RPMI8226 (cell line): ENCODE measurements at regions not wholly inside any gene's neighbourhood (a gene's known extent, or its start where the extent isn't known, plus 50 kb on each side); places are given as distances from the start of the nearest gene placed in this dataset.

Experiments used
- DNase-seq: peaks from one replicate; pipeline ENCODE4 v3.0.0-alpha.2; 2015

DNA sequence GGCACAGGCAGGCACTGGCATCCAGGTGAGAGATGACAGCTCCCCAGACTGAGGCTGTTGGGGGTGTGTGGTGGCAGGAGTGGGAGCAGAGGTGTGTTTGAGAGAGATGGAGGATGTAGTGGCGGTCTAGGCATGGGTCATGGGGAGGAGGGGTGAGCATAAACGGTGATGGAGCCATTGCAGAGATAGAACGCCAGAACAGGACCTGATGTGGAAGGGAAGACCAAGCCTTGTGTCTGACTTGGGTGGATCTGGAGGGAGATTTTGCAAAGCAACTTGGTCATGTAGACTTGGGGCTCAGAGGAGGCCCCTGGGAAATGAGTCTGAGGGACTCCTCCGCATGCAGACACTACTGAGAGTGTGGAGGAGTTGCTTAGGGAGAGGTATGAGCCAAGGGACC is 50.0 kb upstream of the CLDN5 start:
- no peak for DNase-seq

DNA sequence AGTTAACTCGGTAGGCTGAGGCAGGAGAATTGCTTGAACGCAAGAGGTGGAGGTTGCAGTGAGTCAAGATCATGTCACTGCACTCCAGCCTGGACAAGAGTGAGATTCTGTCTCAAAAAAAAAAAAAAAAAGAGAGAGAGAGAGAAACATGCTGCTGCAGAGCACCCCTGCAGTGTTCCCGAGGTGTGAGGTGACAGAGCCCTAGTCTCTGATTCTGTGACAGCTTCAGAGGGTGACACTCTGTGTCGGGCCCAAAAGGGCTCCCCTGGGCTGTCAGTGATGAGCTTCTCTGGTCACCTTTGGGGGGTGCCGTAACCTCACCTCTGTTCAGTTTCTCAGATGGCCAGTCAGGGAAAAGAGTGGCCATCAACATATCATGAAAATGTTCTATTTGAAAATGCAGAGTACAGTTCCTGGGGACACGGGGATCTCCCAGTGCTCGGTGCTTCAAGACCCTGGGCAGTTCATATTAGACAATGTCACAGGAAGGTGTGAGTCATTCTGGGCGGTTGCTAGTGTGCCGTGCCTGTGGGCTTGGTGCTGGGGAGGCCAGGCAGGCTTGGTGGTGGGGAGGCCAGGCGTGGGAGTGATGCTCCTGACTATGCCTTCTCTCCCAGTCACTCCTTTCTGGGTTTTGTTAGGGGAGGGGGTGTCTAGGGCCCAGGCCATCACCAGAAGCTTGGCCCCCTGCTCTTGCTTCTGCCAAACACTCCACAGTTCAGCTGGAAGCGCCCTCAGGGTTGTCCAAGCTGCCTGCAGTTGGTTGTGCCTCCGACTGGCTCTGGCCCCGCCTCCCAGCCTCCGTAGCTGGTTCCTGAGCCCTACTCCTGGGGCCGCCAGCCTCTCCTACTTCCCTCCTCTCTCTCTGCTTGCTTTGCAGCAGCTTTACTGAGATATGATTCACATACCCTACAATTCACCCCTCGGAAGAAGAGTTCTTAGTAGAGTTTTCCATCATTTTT is 52.5 kb upstream of the CLDN5 start:
- no peak for DNase-seq

DNA sequence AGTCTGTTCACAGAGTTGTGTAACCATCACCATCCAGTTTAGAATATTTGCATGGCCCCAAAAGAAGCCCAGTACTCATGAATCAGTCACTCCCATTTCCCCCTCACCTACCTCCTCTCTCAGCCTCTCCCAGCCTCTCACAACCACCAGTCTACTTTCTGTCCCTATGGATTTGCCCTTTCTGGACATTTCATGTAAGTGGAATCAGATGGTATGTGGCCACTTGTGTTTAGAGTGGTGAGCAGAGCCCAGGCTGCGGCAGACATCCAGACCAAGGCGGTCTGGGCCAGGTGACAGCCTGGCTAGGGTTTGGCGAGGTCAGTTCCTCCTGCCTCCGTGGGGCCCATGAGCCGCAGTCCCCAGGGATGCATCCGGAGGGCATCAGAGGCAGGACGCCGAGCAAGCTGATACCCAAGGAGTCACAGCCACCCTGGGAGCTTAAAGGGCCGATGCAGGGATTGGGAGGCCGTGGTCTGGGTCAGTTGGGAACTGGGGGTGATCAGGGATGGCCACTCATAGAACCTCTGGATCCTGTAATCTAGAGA is 53.3 kb upstream of the CLDN5 start:
- no peak for DNase-seq

DNA sequence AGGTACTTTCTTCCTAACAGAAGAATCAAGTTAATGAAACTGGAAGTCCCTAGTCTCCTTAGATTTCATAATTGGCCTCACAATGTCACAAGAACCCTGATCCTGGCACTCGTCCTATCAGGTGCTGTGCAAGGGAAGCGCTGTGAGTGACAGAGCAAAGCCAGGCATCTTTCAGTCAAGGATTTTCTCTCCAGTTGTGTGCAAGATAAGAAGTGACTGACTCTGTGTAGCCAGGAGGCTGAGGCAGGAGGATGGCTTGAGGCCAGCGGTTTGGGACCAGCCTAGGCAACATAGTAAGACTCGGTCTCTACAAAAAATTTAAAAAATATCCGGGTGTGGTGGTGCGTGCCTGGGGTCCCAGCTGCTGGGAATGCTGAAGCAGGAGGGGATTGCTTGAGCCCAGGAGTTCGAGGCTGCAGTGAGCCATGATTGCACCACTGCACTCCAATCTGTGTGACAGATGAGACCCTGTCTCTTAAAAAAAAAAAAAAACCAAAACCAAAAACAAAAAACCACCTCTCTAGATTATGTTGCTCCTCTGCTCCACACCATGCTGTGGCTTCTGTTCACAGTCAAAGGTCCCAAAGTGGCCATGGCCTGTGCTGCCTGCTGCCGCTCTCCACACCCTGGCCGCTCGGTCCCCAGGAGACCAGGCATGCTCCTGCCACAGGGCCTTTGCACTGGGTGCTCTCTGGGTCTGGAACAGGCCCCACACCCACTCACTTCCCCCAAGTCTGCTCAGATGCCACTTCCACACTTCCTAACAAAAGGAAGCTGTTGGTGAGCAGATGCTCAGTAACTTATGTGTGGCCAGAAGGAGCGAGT is 54.2 kb upstream of the CLDN5 start:
- no peak for DNase-seq

DNA sequence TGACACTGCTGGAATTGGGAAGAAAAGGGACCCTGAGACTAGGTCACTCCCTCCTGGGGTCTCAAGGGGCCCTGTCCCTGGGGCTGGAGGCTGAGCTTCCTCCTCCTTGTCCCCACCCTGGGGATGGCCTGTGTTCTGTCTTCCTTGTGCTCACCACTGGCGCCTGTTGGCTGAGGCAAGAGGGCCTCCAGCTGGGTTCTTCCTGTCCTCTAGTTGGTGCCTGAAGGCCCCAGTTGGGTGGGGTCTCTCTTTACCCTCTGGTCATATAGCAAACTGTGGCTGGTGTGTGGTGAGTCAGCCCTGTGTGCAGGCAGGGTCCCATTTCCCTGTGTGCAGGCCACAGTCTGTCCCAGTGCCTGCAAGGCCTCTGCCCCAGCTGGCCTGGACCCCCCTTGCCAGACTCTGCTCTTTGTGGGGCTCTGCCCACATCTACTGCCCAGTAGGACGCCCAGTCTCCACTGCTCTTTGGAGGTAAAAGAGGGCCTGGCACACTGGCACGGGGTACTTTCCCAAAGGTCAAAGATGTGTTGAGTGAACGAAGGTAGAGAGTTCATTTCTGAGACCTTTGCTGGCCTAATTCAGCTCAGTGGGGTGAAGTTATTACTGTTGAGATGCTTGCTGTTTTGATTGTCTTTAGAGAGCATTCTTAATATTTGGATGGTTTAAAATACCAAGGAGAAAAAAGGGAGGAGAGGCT is 55.1 kb upstream of the CLDN5 start:
- no peak for DNase-seq

DNA sequence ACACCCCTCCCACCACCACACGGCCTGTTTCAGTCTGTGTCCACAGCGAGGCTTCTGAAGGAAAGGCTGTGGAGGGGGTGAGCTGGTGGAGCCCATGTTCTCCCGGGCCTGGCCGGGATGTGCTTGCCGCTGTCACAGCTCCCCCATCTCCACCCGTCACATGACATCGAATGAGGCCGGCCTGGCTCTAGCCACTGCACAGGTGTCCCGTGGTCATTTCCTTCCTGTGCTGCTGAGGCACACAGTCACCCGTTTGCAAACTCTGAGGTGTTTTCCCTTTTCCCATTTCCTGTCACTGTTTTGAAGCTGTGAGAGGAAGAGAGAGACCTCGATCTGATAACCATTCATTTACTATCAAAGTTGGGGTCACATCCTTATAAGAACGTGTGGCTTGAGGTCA is 55.7 kb upstream of the CLDN5 start:
- DNase-seq = no peak

DNA sequence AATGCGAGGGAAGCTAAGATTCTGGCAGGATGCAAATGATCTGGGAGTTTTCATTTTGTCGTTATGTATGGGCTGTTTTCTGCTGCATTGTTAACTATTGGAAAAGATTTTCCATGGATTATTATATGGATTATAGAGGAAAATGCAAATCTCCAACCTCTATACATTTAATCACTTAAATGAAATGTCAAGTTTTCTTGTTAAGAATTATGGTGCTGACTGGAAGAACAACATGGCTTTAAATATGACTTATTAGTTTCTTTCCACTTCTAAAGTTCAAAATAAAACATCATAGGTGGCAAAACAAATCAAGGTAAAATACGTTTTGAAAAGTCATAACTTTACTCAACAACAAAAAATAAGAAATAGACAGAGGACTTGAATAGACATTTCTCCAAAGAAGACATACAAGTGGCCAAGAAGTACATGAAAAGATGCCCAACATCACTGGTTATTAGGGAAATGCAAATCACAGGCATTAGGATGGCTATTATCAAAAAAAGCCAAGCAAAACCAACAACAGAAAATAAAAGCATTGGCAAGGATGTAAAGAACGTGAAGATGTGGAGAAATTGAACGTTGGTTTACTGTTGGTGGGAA is 56.2 kb upstream of the CLDN5 start:
- no peak for DNase-seq

DNA sequence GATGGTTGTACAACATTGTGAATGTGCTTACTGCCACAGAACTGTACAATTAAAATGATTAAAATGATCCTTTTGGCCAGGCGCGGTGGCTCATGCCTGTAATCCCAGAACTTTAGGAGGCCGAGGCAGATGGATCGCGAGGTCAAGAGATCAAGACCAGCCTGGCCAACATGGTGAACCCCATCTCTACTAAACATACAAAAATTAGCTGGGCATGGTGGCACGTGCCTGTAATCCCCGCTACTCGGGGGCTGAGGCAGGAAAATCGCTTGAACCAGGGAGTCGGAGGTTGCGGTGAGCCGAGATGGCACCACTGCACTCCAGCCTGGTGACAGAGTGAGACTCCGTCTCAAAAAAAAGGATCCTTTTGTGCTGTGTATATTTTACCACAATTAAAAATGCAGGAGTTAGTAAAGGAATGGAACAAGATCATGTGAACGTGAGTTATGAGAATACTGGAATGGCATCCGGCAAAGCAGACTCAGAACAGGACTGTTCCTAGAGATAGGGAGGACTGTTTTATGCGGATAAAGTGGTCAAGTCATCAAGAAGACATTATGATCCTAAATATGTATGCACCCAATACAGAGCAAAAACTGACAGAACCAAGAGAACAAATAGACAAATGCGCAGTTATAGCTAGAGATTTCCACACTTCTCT is 58.0 kb upstream of the CLDN5 start:
- no peak for DNase-seq

DNA sequence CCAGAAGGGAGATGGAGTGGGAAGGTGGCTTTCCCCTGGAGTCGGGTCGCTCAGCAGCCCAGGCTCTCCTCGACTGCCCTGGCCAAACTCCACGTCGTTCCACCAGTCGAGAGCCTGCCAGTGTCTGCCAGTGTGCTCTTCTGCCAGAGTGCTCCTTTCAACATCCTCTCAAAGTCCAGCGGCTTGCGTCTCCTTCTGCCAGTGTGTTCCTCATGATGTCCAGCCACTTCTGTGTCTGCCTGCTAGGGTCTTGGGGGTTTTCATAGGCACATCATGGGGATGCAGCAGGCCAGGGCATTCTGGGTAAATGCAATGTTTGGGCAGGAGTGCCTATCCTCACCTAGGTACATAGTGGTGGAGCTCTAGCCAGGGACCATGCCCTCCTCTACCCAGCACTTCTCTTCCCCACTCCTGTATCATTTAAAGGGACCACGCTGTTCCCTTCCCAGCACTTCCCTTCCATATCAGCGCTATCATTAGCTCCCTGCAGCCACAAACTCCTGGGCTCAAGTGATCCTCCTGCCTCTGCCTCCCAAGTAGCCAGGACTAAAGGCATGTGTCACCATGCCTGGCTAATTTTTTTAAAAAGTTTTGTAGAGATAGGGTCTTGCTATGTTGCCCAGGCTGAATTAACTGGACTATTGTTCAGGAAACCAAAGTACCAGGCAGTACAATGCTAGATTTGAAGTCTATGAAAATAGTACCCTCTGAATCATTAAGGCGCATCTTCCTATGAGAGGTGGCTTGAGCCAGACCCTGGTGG is 62.9 kb upstream of the CLDN5 start:
- DNase-seq = no peak

DNA sequence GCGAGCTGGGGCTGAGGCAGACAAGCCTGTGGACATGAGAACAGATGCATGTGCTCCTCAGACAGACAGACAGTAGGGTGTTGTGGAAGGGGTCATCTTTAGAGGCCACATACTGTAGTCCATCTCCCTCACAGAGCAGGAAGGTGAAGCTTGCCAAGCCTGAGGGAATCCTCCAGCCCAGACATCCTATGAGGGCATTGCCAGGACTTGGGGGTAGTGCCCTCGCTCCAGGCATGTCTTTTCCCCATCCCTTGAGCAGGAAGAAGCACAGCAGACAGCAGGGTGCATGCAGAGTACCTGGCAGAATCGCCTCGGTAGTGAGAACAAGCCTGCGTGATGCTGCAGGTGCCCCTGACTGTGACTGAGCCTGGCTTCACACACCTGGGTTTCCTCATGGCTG is 66.5 kb upstream of the CLDN5 start:
- no peak for DNase-seq

DNA sequence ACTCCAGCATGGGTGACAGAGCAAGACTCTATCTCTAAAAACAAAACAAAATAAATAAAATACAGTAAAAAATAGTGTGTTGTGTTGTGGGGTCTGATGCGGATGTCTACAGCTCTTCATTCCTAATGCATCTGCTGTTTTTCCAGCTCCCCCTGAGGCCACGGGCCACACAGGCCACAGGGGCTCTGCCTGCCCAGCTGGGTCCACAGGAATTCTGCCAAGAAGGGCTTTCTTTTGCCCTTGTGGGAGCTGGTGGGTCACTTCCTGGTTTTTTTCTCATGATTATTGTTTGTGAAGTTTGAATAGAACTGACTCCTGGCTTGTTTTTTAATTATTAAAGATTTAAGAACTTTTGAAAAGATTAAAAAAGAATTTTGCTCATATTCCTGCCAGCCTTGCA is 67.4 kb upstream of the CLDN5 start:
- no peak for DNase-seq

DNA sequence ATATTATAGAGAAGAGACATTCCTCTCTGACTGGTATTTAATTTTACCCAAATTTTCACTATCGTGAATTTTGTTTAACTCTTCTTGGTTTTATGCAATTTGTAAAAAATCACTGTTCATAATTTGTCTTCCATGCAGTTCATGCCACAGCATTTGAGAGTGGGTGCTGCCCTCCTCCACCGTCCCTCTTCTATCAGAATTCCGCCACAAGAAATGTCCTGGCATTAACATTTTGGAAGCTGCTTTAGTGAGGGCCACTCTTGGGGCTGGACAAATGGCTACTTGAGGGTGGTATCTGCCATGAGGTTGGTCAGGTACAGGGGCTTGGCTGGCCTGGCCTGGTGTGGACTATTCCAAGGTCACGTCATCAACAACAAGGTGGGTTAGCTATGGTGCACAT is 68.3 kb upstream of the CLDN5 start:
- DNase-seq = no peak

DNA sequence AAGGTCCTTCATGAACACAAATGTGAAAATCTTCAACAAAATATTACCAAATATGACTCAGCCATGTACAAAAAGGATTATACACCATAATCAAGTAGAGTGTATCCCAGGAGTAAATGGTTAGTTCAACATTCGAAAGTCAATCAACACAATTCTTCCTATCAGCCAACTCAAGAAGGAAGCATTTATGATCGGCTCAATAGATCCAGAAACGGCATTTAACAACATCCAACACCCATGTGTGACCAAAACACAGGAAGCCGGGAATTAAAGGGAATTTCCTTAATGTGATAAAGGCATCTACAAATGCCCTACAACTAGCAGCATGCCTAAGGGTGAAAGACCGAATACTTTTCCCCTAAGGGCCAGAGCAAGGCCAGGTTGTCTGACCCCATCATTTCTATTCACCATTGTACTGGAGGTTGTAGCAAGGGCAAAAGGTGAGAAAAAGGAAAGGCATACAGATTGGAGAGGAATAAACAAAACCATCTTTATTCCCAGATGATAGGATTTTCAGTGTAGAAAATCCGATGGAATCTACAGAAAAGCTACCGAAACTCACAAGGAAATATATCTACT is 69.9 kb upstream of the CLDN5 start:
- DNase-seq = no peak

DNA sequence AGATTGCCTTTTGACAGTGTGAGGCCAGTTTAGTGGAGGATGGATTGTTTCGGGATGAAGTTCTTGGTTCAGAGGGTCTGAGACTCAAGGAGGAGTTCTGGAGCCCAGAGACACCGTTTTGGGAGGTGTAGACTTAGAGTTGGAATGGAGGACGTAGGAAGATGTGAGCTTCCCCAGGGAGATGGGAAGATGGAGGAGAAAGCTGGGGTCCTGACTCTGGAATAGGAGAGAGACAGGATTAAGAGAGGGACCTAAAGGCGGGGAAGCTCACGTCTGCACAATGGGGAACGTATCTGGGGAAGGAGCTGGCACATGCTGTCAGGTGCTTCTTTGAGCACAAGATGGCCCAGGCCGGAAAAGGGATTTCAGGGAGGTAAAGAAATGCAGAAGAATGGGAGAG is 71.3 kb upstream of the CLDN5 start:
- no peak for DNase-seq

DNA sequence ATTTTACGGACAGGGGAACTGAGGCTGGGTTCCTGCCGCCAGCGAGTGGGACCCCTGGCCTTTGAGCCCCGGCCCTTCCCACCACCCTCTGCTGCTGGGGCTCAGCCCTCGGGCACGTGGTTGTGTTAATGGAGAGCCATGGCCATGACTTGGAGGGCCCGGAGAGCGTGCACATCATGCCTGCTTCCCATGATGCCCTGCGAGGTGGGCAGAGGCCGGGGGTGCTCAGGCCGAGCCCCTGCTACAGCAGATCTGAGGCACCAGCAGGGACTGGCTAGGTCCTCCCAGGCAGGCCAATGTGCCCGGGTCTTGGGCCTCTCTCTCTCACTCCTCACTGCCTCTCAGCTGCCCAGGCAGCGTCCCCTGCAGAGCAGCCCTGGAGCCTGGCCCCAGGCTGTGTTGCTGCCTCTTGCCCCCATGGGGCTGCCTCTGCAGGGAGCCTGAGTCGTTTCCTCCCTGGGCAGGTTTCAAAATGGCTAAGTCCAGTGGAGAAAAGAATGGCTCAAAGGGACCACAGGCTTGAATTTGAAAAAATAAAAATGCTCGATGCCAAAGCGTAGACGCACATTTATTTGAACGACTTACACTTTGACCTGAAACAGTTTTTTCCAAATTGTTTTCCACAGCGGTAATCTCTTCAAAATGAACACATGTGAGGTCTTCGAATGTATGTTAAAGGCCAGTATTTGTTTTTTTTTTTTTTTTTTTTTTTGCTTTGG is 72.6 kb upstream of the CLDN5 start:
- no peak for DNase-seq

DNA sequence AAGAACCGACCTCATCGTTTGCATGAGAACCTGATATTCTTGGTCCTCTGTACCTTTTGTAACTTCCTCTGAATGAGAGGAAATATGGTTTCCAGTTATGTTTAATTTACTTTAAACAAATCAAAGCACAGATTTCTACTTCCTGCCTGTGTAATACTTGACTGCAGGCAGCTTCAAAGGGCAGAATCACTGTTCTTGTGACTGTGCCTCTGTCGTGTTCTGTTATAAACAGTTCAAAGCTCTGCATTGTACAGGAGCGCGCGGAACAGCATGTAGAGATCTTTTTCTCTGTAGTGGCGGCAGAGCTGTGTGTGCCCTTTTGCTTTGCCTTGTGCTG is 73.2 kb upstream of the CLDN5 start:
- DNase-seq = no peak

DNA sequence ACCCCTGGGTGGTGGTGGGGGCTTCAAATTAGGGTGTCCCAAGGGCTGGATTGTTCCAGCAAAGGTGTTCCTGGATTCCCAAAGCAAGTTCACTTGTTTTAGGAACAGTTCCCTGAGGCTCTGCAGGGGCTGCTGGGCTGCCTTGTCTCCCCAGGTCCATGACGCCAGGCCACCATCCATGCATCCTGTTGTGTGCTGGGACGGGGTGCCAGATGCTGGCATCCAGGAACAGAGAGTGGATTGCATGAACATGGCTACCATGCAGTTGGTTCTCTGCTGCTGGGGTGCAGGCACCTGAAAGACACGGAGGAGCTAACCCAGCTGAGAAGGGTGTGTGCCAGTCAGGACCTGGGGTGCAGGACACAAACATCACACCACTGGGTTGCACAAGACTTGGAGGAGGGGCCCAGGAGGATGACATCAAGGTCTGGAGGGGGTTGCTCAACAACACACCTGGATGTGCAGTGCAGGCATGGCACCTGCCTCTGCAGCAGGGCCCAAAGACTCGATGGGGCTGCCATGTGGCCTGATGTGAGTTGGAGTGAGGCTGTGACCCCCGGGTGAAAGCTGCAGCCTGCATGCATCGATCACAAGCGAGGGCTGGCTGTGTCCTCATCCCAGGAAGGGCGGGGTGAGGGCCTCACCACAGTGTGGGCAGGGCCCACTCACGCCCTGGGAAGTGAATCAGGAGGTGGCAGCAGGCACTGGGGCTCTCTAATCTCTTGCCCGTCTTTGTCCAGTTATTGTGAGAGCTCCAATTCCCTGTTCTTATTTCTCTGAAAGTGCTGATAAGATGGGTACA is 74.0 kb upstream of the CLDN5 start:
- DNase-seq = no peak

DNA sequence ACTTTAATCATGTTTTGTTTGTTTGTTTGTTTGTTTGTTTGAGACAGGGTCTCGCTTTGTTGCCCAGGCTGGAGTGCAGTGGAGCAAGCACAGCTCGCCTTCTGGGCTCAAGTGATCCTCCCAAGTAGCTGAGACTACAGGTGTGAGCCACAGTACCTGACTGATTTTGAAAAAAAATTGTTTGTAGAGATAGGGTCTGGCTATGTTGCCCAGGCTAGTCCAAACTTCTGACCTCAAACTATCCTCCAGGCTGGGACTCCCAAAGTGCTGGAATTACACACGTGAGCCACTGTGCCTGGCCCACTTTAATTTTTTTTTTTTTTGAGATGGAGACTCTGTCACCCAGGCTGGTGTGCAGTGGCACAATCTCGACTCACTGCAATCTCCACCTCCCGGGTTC is 74.8 kb upstream of the CLDN5 start:
- DNase-seq = no peak

DNA sequence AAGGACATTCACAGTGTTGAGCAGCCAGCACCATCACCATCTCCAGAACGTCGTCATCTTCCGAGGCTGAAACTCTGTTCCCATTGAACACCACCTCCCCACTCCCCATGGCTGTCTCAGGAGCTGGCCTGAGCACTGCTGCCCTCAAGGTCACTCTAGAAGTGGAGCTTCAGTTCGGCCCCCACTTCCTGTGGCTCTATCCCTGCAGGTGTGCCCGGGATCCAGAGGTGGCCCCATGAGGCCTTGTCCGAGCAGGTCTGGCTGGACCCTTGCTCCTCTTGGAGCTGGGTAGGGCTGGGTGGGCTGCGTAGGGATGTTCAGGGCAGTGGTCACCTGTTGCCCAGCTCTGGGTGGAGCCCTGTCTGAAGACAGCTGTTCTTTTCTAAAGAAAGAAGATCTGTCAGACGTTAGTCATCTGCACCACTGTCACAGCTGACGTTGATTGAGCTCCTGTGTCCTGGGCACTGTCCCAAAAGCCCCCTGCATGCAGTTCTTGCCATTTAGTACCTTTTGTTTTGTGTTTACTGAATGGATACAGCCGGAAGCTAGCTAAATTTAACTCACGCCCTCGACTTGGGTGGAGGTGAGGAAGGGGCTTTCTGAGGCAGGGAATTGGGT is 75.5 kb upstream of the CLDN5 start:
- DNase-seq = no peak
